ENCODE measurements at regions not wholly inside any gene's neighbourhood (a gene's known extent, or its start where the extent isn't known, plus 50 kb on each side); places are given as distances from the start of the nearest gene placed in this dataset.

DNA sequence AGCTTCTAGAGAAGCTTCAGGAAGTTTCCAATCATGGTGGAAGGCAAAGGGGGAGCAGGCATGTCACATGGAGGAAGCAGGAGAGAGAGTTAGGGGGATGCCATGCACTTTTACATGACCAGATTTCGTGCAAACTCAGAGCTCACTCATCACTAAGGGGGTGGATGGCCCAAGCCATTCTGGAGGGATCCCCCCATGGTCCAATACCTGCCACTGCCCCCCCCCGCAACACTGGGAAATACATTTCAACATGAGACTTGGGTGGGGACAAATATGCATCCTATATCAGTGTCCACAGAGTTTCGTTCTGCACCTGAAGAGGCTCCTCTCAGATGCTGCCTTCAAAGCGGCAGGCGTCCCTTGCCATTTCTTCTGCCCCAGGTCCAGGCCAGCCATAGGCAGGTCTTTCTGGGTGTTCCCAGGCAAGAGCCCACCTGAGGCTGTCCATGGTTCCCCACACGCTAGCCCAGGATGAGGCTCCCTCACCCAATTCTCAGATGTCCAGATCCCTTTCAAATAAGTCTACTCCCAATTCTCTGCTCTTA, 1344.3 kb downstream of the TBC1D22A start:
- TF ChIP-seq, protein P1, sequence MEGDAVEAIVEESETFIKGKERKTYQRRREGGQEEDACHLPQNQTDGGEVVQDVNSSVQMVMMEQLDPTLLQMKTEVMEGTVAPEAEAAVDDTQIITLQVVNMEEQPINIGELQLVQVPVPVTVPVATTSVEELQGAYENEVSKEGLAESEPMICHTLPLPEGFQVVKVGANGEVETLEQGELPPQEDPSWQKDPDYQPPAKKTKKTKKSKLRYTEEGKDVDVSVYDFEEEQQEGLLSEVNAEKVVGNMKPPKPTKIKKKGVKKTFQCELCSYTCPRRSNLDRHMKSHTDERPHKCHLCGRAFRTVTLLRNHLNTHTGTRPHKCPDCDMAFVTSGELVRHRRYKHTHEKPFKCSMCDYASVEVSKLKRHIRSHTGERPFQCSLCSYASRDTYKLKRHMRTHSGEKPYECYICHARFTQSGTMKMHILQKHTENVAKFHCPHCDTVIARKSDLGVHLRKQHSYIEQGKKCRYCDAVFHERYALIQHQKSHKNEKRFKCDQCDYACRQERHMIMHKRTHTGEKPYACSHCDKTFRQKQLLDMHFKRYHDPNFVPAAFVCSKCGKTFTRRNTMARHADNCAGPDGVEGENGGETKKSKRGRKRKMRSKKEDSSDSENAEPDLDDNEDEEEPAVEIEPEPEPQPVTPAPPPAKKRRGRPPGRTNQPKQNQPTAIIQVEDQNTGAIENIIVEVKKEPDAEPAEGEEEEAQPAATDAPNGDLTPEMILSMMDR (IDR thresholded peaks at IDR 0.05): no peak
- TF ChIP-seq ZFX (IDR thresholded peaks at IDR 0.05; ENCODE audit: borderline replicate concordance): no peak
